Neural cell (in vitro differentiated cells): ENCODE measurements at regions not wholly inside any gene's neighbourhood (a gene's known extent, or its start where the extent isn't known, plus 50 kb on each side); places are given as distances from the start of the nearest gene placed in this dataset.
"Not testable (repeated sequence)": the region's sequence is repeated elsewhere in the genome, so short reads cannot be mapped to it uniquely, and the experiment has no call there.

Source experiments
- H2AFZ ChIP-seq: fragments of 200-600, 300-800 bp; sonication (generic), shearing (Covaris generic); 2 replicates; pipeline ENCODE4 v1.6.0; 2014; ENCODE audit warnings: low read depth, mild to moderate bottlenecking, antibody characterized with exemption, low read length, moderate library complexity
- H3F3A ChIP-seq: fragments of 200-600 bp; shearing (Covaris generic); 2 replicates; pipeline ENCODE4 v1.6.1; 2016; ENCODE audit warnings: mild to moderate bottlenecking, moderate library complexity, mixed read lengths, antibody characterized with exemption, low read length; ENCODE audit not compliant: insufficient read depth, poor library complexity, severe bottlenecking
- H3K27ac ChIP-seq: fragments of 200-600, 300-800 bp; sonication (generic), shearing (Covaris generic); 2 replicates; pipeline ENCODE4 v1.5.1; 2014; ENCODE audit warnings: mild to moderate bottlenecking, low read length, moderate library complexity
- H3K27me3 ChIP-seq: fragments of 300-800, 200-600 bp; sonication (generic), shearing (Covaris generic); 2 replicates; pipeline ENCODE4 v1.6.0; 2014; ENCODE audit warnings: mild to moderate bottlenecking, low read depth, low read length, moderate library complexity; ENCODE audit not compliant: insufficient read depth
- H3K36me3 ChIP-seq: fragments of 300-800, 200-600 bp; sonication (generic), shearing (Covaris generic); 2 replicates; pipeline ENCODE4 v1.5.1; 2014; ENCODE audit warnings: mild to moderate bottlenecking, antibody characterized with exemption, low read length, moderate library complexity; ENCODE audit not compliant: insufficient read depth
- H3K4me2 ChIP-seq: fragments of 300-800, 200-600 bp; sonication (generic), shearing (Covaris generic); 2 replicates; pipeline ENCODE4 v1.6.0; 2014; ENCODE audit warnings: mild to moderate bottlenecking, low read length
- H3K4me3 ChIP-seq: fragments of 300-800, 200-600 bp; sonication (generic), shearing (Covaris generic); 2 replicates; pipeline ENCODE4 v1.5.1; 2014; ENCODE audit warnings: mild to moderate bottlenecking, low read length, moderate library complexity
- H3K79me2 ChIP-seq: fragments of 200-600 bp; shearing (Covaris generic); replicated peaks from 2 replicates; pipeline ENCODE4 v1.6.0; 2014; ENCODE audit warnings: mild to moderate bottlenecking, low read length, moderate library complexity; ENCODE audit not compliant: insufficient read depth
- H3K9ac ChIP-seq: fragments of 300-800, 200-600 bp; sonication (generic), shearing (Covaris generic); 2 replicates; pipeline ENCODE4 v1.6.1; 2016; ENCODE audit warnings: mild to moderate bottlenecking, low read length, mixed read lengths
- H3K9me2 ChIP-seq: fragments of 200-600 bp; shearing (Covaris generic); 2 replicates; pipeline ENCODE4 v1.6.1; 2016; ENCODE audit warnings: mild to moderate bottlenecking, low read length, mixed read lengths; ENCODE audit not compliant: insufficient read depth
- H3K9me3 ChIP-seq: fragments of 200-600, 300-800 bp; sonication (generic), shearing (Covaris generic); 2 replicates; pipeline ENCODE4 v1.6.1; 2016; ENCODE audit warnings: mild to moderate bottlenecking, mixed run types, low read length, moderate library complexity, mixed read lengths
- H4K20me1 ChIP-seq: fragments of 200-600 bp; shearing (Covaris generic); 2 replicates; pipeline ENCODE4 v1.6.1; 2016; ENCODE audit warnings: mild to moderate bottlenecking, mixed run types; ENCODE audit not compliant: insufficient read depth
- EP300 ChIP-seq: fragments of 450-650 bp; conservative IDR thresholded peaks from 2 replicates; pipeline ENCODE4 v1.6.1; 2014; ENCODE audit warnings: antibody characterized with exemption, mild to moderate bottlenecking, moderate library complexity; ENCODE audit not compliant: poor library complexity, severe bottlenecking
- EZH2 ChIP-seq: fragments of 200-600, 300-800 bp; shearing (Covaris generic), sonication (generic); IDR thresholded peaks from 2 replicates; pipeline ENCODE4 v1.6.1; 2014; ENCODE audit warnings: antibody characterized with exemption, low read length, borderline replicate concordance, mild to moderate bottlenecking; ENCODE audit not compliant: insufficient read depth, poor library complexity, severe bottlenecking
- MXI1 ChIP-seq: fragments of 450-650 bp; conservative IDR thresholded peaks from 2 replicates; pipeline ENCODE4 v1.6.1; 2014; ENCODE audit warnings: antibody characterized with exemption, mild to moderate bottlenecking; ENCODE audit not compliant: poor library complexity, severe bottlenecking
- POLR2AphosphoS5 ChIP-seq: IDR thresholded peaks from 2 replicates; pipeline ENCODE4 v1.6.1; 2012
- RAD21 ChIP-seq: fragments of 450-650 bp; conservative IDR thresholded peaks from 2 replicates; pipeline ENCODE4 v1.6.1; 2014; ENCODE audit warnings: antibody characterized with exemption, mild to moderate bottlenecking, moderate library complexity
- SMC3 ChIP-seq: fragments of 450-650 bp; conservative IDR thresholded peaks from 2 replicates; pipeline ENCODE4 v1.6.1; 2014; ENCODE audit warnings: antibody characterized with exemption, mild to moderate bottlenecking, moderate library complexity; ENCODE audit not compliant: poor library complexity
- TAF1 ChIP-seq: IDR thresholded peaks from 2 replicates; pipeline ENCODE4 v1.6.1; 2012; ENCODE audit warnings: low read depth
- TF ChIP-seq, protein P1 (sequence below): fragments of 450-650 bp; IDR thresholded peaks from 2 replicates; pipeline ENCODE4 v1.5.1; 2014; ENCODE audit warnings: antibody characterized with exemption, mild to moderate bottlenecking, moderate library complexity; ENCODE audit not compliant: poor library complexity, severe bottlenecking
- TF ChIP-seq, protein P2 (sequence below): IDR thresholded peaks from 2 replicates; pipeline ENCODE4 v1.6.1; 2012; ENCODE audit warnings: borderline replicate concordance

DNA sequence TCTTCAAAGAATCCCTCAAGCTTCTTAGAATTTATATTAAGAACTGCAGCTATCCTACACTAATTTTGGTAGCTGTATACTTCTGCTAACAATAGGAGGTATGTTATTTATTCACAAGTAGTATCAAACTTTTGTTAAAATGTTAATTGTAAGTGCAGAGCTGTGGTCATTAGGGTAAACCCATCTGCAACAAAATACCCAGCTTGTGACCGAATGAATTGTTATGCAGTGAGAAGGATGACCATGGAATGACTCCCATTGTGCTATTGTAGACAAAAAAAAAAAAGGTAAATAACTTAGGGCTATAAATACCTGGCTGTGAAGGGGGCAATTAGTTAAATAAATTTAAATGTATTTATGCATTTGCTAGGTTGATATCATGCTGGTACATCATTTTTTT is 186.1 kb downstream of the ADCYAP1 start:
- H3K9me3 ChIP-seq, result no peaks in the 10 kb centered on the region
- no peak overlapping the region for H3K27ac ChIP-seq
- no peaks in the 10 kb centered on the region for H3K79me2 ChIP-seq
- H3F3A ChIP-seq, result no peaks in the 10 kb centered on the region
- H3K4me2 ChIP-seq, result no peak overlapping the region
- no peak overlapping the region for H2AFZ ChIP-seq
- H3K27me3 ChIP-seq, result no peaks in the 10 kb centered on the region
- no peaks in the 10 kb centered on the region for H3K36me3 ChIP-seq
- TF ChIP-seq EP300 (no peak), SMC3 (no peak), RAD21 (no peak), TAF1 (no peak), EZH2 (no peak), POLR2AphosphoS5 (no peak)
- no peak overlapping the region for H3K9ac ChIP-seq
- H4K20me1 ChIP-seq, result no peaks in the 10 kb centered on the region
- H3K4me3 ChIP-seq, result no peak overlapping the region
- no peaks in the 10 kb centered on the region for H3K9me2 ChIP-seq

DNA sequence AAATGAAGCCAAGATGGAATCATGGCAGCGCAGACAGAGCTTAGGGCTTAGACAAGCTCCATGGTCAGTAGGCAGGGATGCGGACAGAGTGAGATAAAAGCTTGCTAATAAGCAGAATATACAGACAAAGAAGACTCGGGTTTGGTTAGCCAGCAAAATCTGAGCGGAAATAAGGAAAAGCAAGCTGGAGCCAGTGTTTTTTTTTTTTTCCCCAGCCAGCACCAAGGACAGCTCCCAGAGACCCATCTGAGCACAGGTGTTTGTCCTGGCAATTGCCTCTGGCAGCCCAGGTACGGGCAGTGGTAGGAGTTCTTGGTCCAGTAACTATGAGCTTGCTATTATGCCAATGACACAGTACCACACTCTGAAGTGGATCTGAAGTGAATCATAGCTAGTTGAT is 187.6 kb downstream of the ADCYAP1 start:
- Histone ChIP-seq H3K9me2 (no peaks in the 10 kb centered on the region), H3K4me2 (no peak overlapping the region), H3K9me3 (no peaks in the 10 kb centered on the region), H3K79me2 (no peaks in the 10 kb centered on the region), H3K36me3 (no peaks in the 10 kb centered on the region), H3K27me3 (no peaks in the 10 kb centered on the region), H3K4me3 (no peak overlapping the region), H3K27ac (no peak overlapping the region), H3F3A (no peaks in the 10 kb centered on the region), H3K9ac (no peak overlapping the region), H2AFZ (no peak overlapping the region), H4K20me1 (no peaks in the 10 kb centered on the region)
- no peak for TF ChIP-seq SMC3
- TF ChIP-seq EP300, result no peak
- TF ChIP-seq TAF1, result no peak
- TF ChIP-seq EZH2, result no peak
- no peak for TF ChIP-seq RAD21

DNA sequence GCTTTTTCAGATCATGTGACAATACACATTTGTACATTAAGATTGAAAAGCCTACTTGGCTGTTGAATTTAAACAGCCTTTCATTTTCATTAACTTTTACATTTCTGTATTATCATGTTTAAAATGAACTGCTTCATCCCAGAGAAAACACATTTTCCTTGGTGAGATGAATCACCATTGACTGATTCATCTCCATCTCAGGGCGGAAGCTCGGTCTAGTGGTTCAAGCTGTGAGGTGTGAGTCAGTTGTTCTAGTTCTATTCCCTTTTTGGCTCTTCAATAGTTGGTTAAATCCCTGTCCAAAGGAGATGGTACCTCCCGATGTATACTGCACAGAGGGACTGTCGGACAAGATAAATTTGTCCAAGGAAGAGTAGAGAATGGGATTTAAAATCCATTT is 189.7 kb downstream of the ADCYAP1 start:
- Histone ChIP-seq H3K9ac (no peak overlapping the region), H3K79me2 (no peaks in the 10 kb centered on the region), H3K4me3 (no peak overlapping the region), H3K9me3 (no peaks in the 10 kb centered on the region), H3F3A (no peaks in the 10 kb centered on the region), H3K36me3 (no peaks in the 10 kb centered on the region), H4K20me1 (no peaks in the 10 kb centered on the region), H3K4me2 (no peak overlapping the region), H3K9me2 (no peaks in the 10 kb centered on the region), H3K27me3 (no peaks in the 10 kb centered on the region), H2AFZ (no peak overlapping the region), H3K27ac (no peak overlapping the region)
- TF ChIP-seq, protein P1, sequence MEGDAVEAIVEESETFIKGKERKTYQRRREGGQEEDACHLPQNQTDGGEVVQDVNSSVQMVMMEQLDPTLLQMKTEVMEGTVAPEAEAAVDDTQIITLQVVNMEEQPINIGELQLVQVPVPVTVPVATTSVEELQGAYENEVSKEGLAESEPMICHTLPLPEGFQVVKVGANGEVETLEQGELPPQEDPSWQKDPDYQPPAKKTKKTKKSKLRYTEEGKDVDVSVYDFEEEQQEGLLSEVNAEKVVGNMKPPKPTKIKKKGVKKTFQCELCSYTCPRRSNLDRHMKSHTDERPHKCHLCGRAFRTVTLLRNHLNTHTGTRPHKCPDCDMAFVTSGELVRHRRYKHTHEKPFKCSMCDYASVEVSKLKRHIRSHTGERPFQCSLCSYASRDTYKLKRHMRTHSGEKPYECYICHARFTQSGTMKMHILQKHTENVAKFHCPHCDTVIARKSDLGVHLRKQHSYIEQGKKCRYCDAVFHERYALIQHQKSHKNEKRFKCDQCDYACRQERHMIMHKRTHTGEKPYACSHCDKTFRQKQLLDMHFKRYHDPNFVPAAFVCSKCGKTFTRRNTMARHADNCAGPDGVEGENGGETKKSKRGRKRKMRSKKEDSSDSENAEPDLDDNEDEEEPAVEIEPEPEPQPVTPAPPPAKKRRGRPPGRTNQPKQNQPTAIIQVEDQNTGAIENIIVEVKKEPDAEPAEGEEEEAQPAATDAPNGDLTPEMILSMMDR, result no peak
- TF ChIP-seq, protein P2, sequence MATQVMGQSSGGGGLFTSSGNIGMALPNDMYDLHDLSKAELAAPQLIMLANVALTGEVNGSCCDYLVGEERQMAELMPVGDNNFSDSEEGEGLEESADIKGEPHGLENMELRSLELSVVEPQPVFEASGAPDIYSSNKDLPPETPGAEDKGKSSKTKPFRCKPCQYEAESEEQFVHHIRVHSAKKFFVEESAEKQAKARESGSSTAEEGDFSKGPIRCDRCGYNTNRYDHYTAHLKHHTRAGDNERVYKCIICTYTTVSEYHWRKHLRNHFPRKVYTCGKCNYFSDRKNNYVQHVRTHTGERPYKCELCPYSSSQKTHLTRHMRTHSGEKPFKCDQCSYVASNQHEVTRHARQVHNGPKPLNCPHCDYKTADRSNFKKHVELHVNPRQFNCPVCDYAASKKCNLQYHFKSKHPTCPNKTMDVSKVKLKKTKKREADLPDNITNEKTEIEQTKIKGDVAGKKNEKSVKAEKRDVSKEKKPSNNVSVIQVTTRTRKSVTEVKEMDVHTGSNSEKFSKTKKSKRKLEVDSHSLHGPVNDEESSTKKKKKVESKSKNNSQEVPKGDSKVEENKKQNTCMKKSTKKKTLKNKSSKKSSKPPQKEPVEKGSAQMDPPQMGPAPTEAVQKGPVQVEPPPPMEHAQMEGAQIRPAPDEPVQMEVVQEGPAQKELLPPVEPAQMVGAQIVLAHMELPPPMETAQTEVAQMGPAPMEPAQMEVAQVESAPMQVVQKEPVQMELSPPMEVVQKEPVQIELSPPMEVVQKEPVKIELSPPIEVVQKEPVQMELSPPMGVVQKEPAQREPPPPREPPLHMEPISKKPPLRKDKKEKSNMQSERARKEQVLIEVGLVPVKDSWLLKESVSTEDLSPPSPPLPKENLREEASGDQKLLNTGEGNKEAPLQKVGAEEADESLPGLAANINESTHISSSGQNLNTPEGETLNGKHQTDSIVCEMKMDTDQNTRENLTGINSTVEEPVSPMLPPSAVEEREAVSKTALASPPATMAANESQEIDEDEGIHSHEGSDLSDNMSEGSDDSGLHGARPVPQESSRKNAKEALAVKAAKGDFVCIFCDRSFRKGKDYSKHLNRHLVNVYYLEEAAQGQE, result no peak
- TF ChIP-seq POLR2AphosphoS5 (no peak), RAD21 (no peak), EP300 (no peak), SMC3 (no peak), MXI1 (no peak), EZH2 (no peak)

DNA sequence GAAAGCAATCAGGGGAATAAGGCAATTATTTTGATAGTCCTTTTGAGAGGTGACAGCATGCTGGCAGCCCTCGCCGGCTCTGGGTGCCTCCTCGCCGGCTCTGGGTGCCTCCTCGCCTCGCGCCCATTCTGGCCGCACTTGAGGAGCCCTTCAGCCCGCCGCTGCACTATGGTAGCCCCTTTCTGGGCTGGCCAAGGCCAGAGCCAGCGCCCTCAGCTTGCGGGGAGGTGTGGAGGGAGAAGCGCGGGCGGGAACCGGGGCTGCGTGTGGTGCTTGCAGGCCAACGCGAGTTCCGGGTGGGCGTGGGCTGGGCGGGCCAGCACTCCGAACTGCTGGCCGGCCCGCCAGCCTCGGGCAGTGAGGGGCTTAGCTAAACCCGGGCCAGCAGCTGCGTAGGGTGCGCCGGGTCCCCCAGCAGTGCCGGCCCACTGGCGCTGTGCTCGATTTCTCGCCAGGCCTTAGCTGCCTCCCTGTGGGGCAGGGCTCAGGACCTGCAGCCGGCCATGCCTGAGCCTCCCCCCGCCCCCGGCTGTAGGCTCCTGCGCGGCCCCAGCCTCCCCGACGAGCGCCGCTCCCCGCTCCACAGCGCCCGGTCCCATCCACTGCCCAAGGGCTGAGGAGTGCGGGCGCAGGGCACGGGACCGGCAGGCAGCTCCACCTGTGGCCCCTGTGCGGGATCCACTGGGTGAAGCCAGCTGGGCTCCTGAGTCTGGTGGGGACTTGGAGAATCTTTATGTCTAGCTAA is 193.5 kb downstream of the ADCYAP1 start:
- H4K20me1 ChIP-seq, H3F3A ChIP-seq, H3K36me3 ChIP-seq, H3K4me2 ChIP-seq, H3K27me3 ChIP-seq, H3K79me2 ChIP-seq, H3K9me3 ChIP-seq, H3K4me3 ChIP-seq, H3K9me2 ChIP-seq, H3K27ac ChIP-seq, H2AFZ ChIP-seq, H3K9ac ChIP-seq: not testable (repeated sequence)
